ENCODE measurements at regions not wholly inside any gene's neighbourhood (a gene's known extent, or its start where the extent isn't known, plus 50 kb on each side); places are given as distances from the start of the nearest gene placed in this dataset.
"Not testable (repeated sequence)": the region's sequence is repeated elsewhere in the genome, so short reads cannot be mapped to it uniquely, and the experiment has no call there.

GRCh38 chr15:20256394-20256793 is 285.2 kb downstream of the GOLGA6L6 start:
- 91 to 93% methylated on average over 7 of the region's 7 CpGs for WGBS, 2 donors
- DNase-seq; H3K9me3 ChIP-seq; H3K27ac ChIP-seq; H3K27me3 ChIP-seq; H3K36me3 ChIP-seq; H3K4me1 ChIP-seq; ATAC-seq (ENCODE audit: low FRiP score in 2 of 2); H3K4me3 ChIP-seq: not testable (repeated sequence)

DNA sequence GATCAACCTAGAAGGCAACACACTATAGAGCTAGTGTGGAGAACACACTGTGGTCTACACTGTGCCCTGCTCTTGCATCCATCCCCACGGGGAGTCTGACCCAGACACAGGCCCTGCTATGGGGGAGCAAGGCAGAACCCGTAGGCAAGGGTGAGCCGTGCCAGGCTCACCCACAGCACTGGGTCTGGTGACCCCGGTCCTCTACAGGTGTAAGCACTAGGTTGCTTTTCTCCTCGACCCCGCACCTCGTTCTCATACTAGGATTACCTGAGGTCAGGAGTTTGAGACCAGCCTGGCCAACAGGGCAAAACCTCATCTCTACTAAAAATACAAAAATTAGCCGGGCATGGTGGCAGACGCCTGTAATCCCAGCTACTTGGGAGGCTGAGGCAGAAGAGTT is 286.0 kb downstream of the GOLGA6L6 start:
- H3K4me3 ChIP-seq, H3K36me3 ChIP-seq, H3K4me1 ChIP-seq, H3K27ac ChIP-seq, H3K9me3 ChIP-seq, H3K27me3 ChIP-seq: not testable (repeated sequence)
- DNase-seq = peak in 1 of 2 donors; percentile 34
- ATAC-seq (ENCODE audit: low FRiP score in 2 of 2) = peak; percentile 20 to 28
- WGBS, 2 donors = 72 to 75% methylated on average over 9 of the region's 9 CpGs

DNA sequence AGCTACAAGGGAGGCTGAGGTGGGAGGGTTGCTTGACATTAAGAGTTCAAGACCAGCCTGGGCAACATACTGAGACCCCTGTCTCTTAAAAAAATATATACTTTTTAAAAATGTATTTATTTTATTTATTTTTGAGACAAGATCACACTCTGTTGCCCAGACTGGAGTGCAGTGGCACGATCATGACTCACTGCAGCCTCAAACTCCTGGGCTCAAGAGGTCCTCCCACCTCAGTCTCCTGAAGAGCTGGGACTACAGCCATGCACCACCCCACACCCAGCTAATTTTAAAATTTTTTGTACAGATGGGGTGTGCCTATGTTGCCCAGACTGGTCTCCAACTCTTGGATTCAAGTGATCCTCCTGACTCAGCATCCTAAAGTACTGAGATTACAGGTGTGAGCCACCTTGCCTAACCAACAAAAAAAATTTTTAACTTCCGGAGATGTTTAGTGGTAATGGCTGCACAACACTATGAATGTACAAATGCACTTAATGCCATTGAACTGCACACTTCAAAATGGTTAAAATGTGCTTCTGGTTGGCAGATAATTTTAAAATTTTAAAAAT is 288.5 kb downstream of the GOLGA6L6 start:
- H3K4me1 ChIP-seq; DNase-seq; ATAC-seq (ENCODE audit: low FRiP score in 2 of 2); H3K27ac ChIP-seq; H3K27me3 ChIP-seq; H3K36me3 ChIP-seq; H3K9me3 ChIP-seq; H3K4me3 ChIP-seq: not testable (repeated sequence)
- WGBS, 2 donors = 30 to 45% methylated on average over 2 of the region's 2 CpGs

- ATAC-seq (ENCODE audit: low FRiP score in 2 of 2); H3K27me3 ChIP-seq; H3K27ac ChIP-seq; H3K4me3 ChIP-seq; DNase-seq; H3K36me3 ChIP-seq; H3K9me3 ChIP-seq; H3K4me1 ChIP-seq: not testable (repeated sequence)
- WGBS, 2 donors = 76% methylated on average over 7 of the region's 7 CpGs
Observed at GRCh38 chr15:20252040-20252439, 289.6 kb downstream of the GOLGA6L6 start.

- H3K4me3 ChIP-seq, H3K36me3 ChIP-seq, H3K4me1 ChIP-seq, H3K27ac ChIP-seq, H3K27me3 ChIP-seq, H3K9me3 ChIP-seq: not testable (repeated sequence)
- ATAC-seq (ENCODE audit: low FRiP score in 2 of 2) = peak; percentile 0 to 1
- WGBS, 2 donors = 80% methylated on average over 13 of the region's 13 CpGs; no CpG with 5 or more reads in 1 of the 2 donors
- DNase-seq = peak in 1 of 2 donors; percentile 55
Observed at GRCh38 chr15:20251214-20252005, 290.2 kb downstream of the GOLGA6L6 start.

GRCh38 chr15:20250206-20250605 is 291.4 kb downstream of the GOLGA6L6 start:
- not testable (repeated sequence) for H3K9me3 ChIP-seq; H3K36me3 ChIP-seq; H3K4me1 ChIP-seq; H3K27me3 ChIP-seq; H3K27ac ChIP-seq; H3K4me3 ChIP-seq; ATAC-seq (ENCODE audit: low FRiP score in 2 of 2); DNase-seq
- 53 to 62% methylated on average over 3 of the region's 3 CpGs for WGBS, 2 donors

GRCh38 chr15:20249677-20249970 is 292.0 kb downstream of the GOLGA6L6 start:
- ATAC-seq (ENCODE audit: low FRiP score in 2 of 2) = peak in 1 of 2 donors; percentile 21
- H3K27me3 ChIP-seq, H3K4me1 ChIP-seq, H3K4me3 ChIP-seq, H3K36me3 ChIP-seq, H3K9me3 ChIP-seq, H3K27ac ChIP-seq: not testable (repeated sequence)
- peak in 1 of 2 donors; percentile 24 for DNase-seq
- 69 to 81% methylated on average over 2 of the region's 2 CpGs for WGBS, 2 donors

GRCh38 chr15:20248434-20248833 is 293.2 kb downstream of the GOLGA6L6 start:
- not testable (repeated sequence) for H3K27me3 ChIP-seq, H3K4me3 ChIP-seq, H3K4me1 ChIP-seq, H3K9me3 ChIP-seq, H3K36me3 ChIP-seq, H3K27ac ChIP-seq
- peak in 1 of 2 donors; percentile 4 for ATAC-seq (ENCODE audit: low FRiP score in 2 of 2)
- peak in 1 of 2 donors; percentile 20 for DNase-seq
- 75 to 88% methylated on average over 1 to 4 of the region's 4 CpGs for WGBS, 2 donors

- H3K4me1 ChIP-seq; H3K27ac ChIP-seq; H3K27me3 ChIP-seq; ATAC-seq (ENCODE audit: low FRiP score in 2 of 2); H3K4me3 ChIP-seq; DNase-seq; H3K9me3 ChIP-seq; H3K36me3 ChIP-seq: not testable (repeated sequence)
- 61 to 66% methylated on average over 6 of the region's 6 CpGs for WGBS, 2 donors
Observed at GRCh38 chr15:20247137-20247536, 294.5 kb downstream of the GOLGA6L6 start.

GRCh38 chr15:20246624-20247023 is 295.0 kb downstream of the GOLGA6L6 start:
- not testable (repeated sequence) for H3K36me3 ChIP-seq

GRCh38 chr15:20245856-20246255 is 295.7 kb downstream of the GOLGA6L6 start:
- not testable (repeated sequence) for H3K27ac ChIP-seq; ATAC-seq (ENCODE audit: low FRiP score in 2 of 2); H3K4me3 ChIP-seq; H3K9me3 ChIP-seq; H3K27me3 ChIP-seq; DNase-seq; H3K36me3 ChIP-seq; H3K4me1 ChIP-seq
- 75 to 82% methylated on average over 3 of the region's 3 CpGs for WGBS, 2 donors

More at GRCh38 chr15:20246624-20247023, 295.0 kb downstream of the GOLGA6L6 start:
- not testable (repeated sequence) for H3K9me3 ChIP-seq, H3K27ac ChIP-seq, H3K4me3 ChIP-seq, H3K27me3 ChIP-seq, H3K4me1 ChIP-seq
- ATAC-seq (ENCODE audit: low FRiP score in 2 of 2) (peak in 1 of 2 donors; percentile 2), DNase-seq (peak in 1 of 2 donors; percentile 39)
- 58 to 72% methylated on average over 8 of the region's 8 CpGs for WGBS, 2 donors

DNA sequence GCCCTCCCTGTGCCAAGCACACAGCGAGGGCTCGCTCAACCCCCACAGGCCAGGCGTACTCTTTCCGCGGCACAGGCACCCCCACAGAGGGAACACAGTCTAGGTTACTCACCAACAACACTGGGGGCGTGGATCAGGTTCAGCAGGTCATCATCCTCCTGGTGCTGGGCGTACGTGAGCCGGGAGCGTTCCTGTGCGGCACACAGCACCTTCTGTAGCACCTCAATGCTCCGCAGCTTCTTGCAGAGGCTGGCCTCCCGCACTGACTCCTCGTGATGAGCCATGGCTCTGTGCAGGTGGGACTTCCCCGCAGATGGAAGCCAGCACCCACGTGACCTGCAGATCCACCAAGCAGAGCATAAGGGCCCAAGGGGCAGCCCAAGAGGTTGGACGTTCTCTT is 296.8 kb downstream of the GOLGA6L6 start:
- not testable (repeated sequence) for H3K9me3 ChIP-seq, H3K27ac ChIP-seq, H3K4me3 ChIP-seq, H3K36me3 ChIP-seq, H3K4me1 ChIP-seq, H3K27me3 ChIP-seq
- DNase-seq (peak in 1 of 2 donors; percentile 87), ATAC-seq (ENCODE audit: low FRiP score in 2 of 2) (peak in 1 of 2 donors; percentile 17)
- WGBS, 2 donors = 80 to 84% methylated on average over 6 to 17 of the region's 17 CpGs

DNA sequence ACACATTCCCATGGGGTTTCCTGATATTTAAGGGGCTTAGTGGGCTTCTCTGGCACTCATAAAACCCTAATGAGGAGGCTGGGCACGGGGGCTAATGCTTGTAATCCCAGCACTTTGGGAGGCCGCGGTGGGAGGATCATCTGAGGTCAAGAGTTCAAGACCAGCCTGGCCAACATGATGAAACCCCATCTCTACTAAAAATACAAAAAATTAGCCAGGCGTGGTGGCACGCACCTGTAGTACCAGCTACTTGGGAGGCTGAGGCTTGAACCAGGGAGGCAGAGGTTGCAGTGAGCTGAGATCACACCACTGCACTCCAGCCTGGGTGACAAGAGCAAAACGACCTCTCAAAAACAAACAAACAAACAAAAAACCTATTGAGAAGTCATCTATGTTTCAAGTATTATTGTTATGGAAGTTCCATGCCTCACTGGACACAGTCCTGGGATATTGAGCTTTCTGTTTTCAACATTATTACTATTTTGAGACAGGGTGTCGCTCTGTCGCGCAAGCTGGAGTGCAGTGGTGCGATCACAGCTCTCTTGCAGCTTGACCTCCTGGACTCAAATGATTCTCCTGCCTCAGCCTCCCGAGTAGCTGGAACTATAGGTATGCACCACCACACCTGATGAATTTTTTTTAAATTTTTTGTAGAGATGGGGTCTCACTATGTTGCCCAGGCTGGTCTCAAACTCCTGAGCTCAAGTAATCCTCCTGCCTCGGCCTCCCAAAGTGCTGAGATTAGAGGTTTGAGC is 297.9 kb downstream of the GOLGA6L6 start:
- ATAC-seq (ENCODE audit: low FRiP score in 2 of 2); H3K27me3 ChIP-seq; H3K4me1 ChIP-seq; H3K4me3 ChIP-seq; H3K36me3 ChIP-seq; H3K27ac ChIP-seq; DNase-seq: not testable (repeated sequence)
- peaks cover 0 to 13% (median 1%) of the 10 kb centered on the region in 4 donors for H3K9me3 ChIP-seq
- WGBS, 2 donors = 63 to 69% methylated on average over 12 of the region's 12 CpGs

Data from upper lobe of left lung (tissue), 6 donors.